Keratinocyte (primary cell): ENCODE measurements at regions not wholly inside any gene's neighbourhood (a gene's known extent, or its start where the extent isn't known, plus 50 kb on each side); places are given as distances from the start of the nearest gene placed in this dataset.

Experiments
- DNase-seq: peaks from one replicate; pipeline ENCODE4 v3.0.0-alpha.2; 2011; ENCODE audit warnings: low read depth, missing footprints, low spot score
- FAIRE-seq: peaks from 2 replicates; lab custom pipeline; 2011; peaks lifted over from hg19 to GRCh38; lab: Jason Lieb, UNC
- H2AFZ ChIP-seq: 2 replicates; pipeline ENCODE4 v1.6.0; 2012; ENCODE audit warnings: low read length, control low read depth, inconsistent platforms; ENCODE audit not compliant: control insufficient read depth
- H3K27ac ChIP-seq: 2 replicates; pipeline ENCODE4 v1.5.1; 2011; ENCODE audit warnings: low read length; ENCODE audit not compliant: control insufficient read depth, insufficient read depth
- H3K27me3 ChIP-seq: 3 replicates; pipeline ENCODE4 v1.6.0; 2011; ENCODE audit warnings: low read length; ENCODE audit not compliant: control insufficient read depth, insufficient read depth; ENCODE audit errors: extremely low read depth
- H3K36me3 ChIP-seq, 2 experiments: 2 replicates in 1 of 2; 3 replicates in 1 of 2; pipeline ENCODE4 v1.5.1; 2011; ENCODE audit warnings: low read length in 2 of 2, mild to moderate bottlenecking in 1 of 2; ENCODE audit not compliant: control insufficient read depth in 2 of 2, insufficient read depth in 2 of 2; ENCODE audit errors: extremely low read depth in 1 of 2
- H3K4me1 ChIP-seq: 3 replicates; pipeline ENCODE4 v1.5.1; 2011; ENCODE audit warnings: low read length; ENCODE audit not compliant: control insufficient read depth, insufficient read depth; ENCODE audit errors: extremely low read depth
- H3K4me2 ChIP-seq: 3 replicates; pipeline ENCODE4 v1.6.0; 2011; ENCODE audit warnings: low read depth, low read length; ENCODE audit not compliant: control insufficient read depth, insufficient read depth; ENCODE audit errors: extremely low read depth
- H3K4me3 ChIP-seq, 3 experiments: fragments of 200-600 bp in 1 of 3; sonication (generic) in 1 of 3; 2 replicates in 2 of 3; 3 replicates in 1 of 3; pipeline ENCODE4 v1.5.1; 2011 to 2016; ENCODE audit warnings: low read length in 3 of 3, mild to moderate bottlenecking in 3 of 3, control low read depth in 2 of 3, inconsistent platforms in 1 of 3, low read depth in 1 of 3, mixed read lengths in 1 of 3, mixed run types in 1 of 3, moderate library complexity in 1 of 3; ENCODE audit not compliant: control insufficient read depth in 2 of 3, insufficient read depth in 2 of 3; ENCODE audit errors: extremely low read depth in 1 of 3
- H3K79me2 ChIP-seq: 2 replicates; pipeline ENCODE4 v1.6.0; 2012; ENCODE audit warnings: low read length; ENCODE audit not compliant: control insufficient read depth, insufficient read depth
- H3K9ac ChIP-seq: 3 replicates; pipeline ENCODE4 v1.6.0; 2011; ENCODE audit warnings: low read length; ENCODE audit not compliant: control insufficient read depth, insufficient read depth; ENCODE audit errors: extremely low read depth
- H3K9me1 ChIP-seq: 3 replicates; pipeline ENCODE4 v1.6.0; 2011; ENCODE audit warnings: low read length; ENCODE audit not compliant: control insufficient read depth, insufficient read depth; ENCODE audit errors: extremely low read depth
- H3K9me3 ChIP-seq: 2 replicates; pipeline ENCODE4 v1.5.1; 2012; ENCODE audit warnings: low read depth, low read length; ENCODE audit not compliant: control insufficient read depth
- H4K20me1 ChIP-seq: 3 replicates; pipeline ENCODE4 v1.6.0; 2011; ENCODE audit warnings: low read length; ENCODE audit not compliant: control insufficient read depth, insufficient read depth; ENCODE audit errors: extremely low read depth
- CTCF ChIP-seq, 3 experiments: IDR thresholded peaks in 1 of 3; conservative IDR thresholded peaks in 1 of 3; optimal IDR thresholded peaks in 1 of 3; 2 replicates in 2 of 3; 3 replicates in 1 of 3; pipeline versions ENCODE3 to v1.5.1; 2011; ENCODE audit warnings: low read length in 3 of 3, mild to moderate bottlenecking in 3 of 3, moderate library complexity in 2 of 3, control low read depth in 1 of 3, inconsistent platforms in 1 of 3; ENCODE audit not compliant: insufficient read depth in 2 of 3; ENCODE audit errors: extremely low read depth in 1 of 3
- EZH2 ChIP-seq: IDR thresholded peaks from one replicate; pipeline ENCODE4 v1.6.1; 2012; ENCODE audit warnings: inconsistent platforms, mild to moderate bottlenecking, low read length, moderate library complexity
- dilution Hi-C: fragments of 300-500 bp; cut with MboI; formaldehyde crosslinking; loops from one replicate; pipeline ENCODE4 v1.7.0; 2020; ENCODE audit warnings: low sequenced_read_pairs; ENCODE audit not compliant: extremely low pct_ligation_motif_present

- no peak for FAIRE-seq
- dilution Hi-C loops, result no loop called here
- H3K9ac ChIP-seq, result no peak overlapping the region
- H3K9me1 ChIP-seq, result no peaks in the 10 kb centered on the region
- H3K36me3 ChIP-seq, result no peaks in the 10 kb centered on the region
- no peak overlapping the region for H3K4me3 ChIP-seq
- no peaks in the 10 kb centered on the region for H3K4me1 ChIP-seq
- no peak overlapping the region for H3K27ac ChIP-seq
- no peaks in the 10 kb centered on the region for H3K27me3 ChIP-seq
- TF ChIP-seq CTCF (optimal IDR thresholded peaks at IDR 0.05 in 1 of 3, IDR thresholded peaks at IDR 0.05 in 1 of 3, conservative IDR thresholded peaks at IDR 0.05 in 1 of 3; ENCODE audit: extremely low read depth in 1 of 3, insufficient read depth in 2 of 3, low read length in 3 of 3), result no peak
- no peak for TF ChIP-seq EZH2
- no peaks in the 10 kb centered on the region for H4K20me1 ChIP-seq
- H3K9me3 ChIP-seq, result no peaks in the 10 kb centered on the region
- H3K79me2 ChIP-seq, result no peaks in the 10 kb centered on the region
- H2AFZ ChIP-seq, result no peak overlapping the region
- no peak overlapping the region for H3K4me2 ChIP-seq
- DNase-seq, result no peak
Observed at GRCh38 chr21:22164912-22165311, 1166.7 kb downstream of the NCAM2 start.

- DNase-seq, result no peak
- H3K9ac ChIP-seq, result no peak overlapping the region
- no peak overlapping the region for H2AFZ ChIP-seq
- no peaks in the 10 kb centered on the region for H3K79me2 ChIP-seq
- no peak overlapping the region for H3K27ac ChIP-seq
- no peak for FAIRE-seq
- dilution Hi-C loops, result no loop called here
- TF ChIP-seq CTCF (optimal IDR thresholded peaks at IDR 0.05 in 1 of 3, IDR thresholded peaks at IDR 0.05 in 1 of 3, conservative IDR thresholded peaks at IDR 0.05 in 1 of 3; ENCODE audit: extremely low read depth in 1 of 3, insufficient read depth in 2 of 3, low read length in 3 of 3) (no peak), EZH2 (no peak)
- no peaks in the 10 kb centered on the region for H3K9me1 ChIP-seq
- H3K36me3 ChIP-seq, result no peaks in the 10 kb centered on the region
- H3K9me3 ChIP-seq, result no peaks in the 10 kb centered on the region
- no peaks in the 10 kb centered on the region for H3K27me3 ChIP-seq
- no peaks in the 10 kb centered on the region for H3K4me1 ChIP-seq
- no peak overlapping the region for H3K4me2 ChIP-seq
- H3K4me3 ChIP-seq, result no peak overlapping the region
- no peaks in the 10 kb centered on the region for H4K20me1 ChIP-seq
Observed at GRCh38 chr21:22174746-22175145, 1176.5 kb downstream of the NCAM2 start.
